ENCODE measurements at regions not wholly inside any gene's neighbourhood (a gene's known extent, or its start where the extent isn't known, plus 50 kb on each side); places are given as distances from the start of the nearest gene placed in this dataset.
A peak's percentile ranks its signal among the peaks of the same experiment; 100 is the strongest.

DNA sequence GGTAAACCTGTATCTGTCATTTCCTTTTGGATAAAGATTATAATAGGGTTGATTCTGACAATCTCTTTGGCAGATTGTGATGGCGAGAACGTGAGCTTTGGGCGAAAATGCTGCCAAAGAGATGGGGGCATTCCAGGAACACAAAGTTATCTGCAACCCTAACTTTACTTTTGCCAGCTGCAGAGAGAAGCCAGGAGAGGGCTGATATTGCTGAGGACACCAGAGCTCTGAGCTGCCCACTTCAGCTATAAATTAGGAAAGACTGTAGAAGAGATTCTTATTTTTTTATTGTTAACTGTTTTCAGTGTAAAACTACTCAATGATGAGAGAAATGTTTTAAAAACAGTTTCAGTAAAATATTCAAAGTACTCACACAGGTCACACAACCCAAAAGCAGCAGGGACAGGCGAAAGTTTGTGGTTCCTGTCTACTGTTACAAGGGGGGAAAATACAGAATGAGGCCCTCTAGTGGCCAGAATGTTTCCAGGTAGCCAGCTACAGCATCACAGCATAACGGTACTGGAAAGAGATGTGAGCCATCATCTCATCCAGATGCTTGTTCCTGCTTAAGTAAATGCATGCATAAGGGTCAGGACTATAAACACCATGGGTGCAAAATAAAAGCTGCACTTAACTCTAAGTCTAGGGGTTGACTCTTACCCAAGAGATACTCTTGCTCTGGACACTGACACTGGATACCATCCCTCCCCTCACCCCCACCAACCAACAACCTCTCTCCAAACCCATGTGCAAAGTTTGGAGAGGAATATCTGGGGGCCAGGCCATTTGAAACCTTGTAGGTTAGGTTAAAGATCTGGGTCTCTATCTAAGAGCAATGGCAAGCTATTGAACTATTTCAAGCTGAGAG is 498.4 kb downstream of the RMST start:
- TF ChIP-seq, protein P1, sequence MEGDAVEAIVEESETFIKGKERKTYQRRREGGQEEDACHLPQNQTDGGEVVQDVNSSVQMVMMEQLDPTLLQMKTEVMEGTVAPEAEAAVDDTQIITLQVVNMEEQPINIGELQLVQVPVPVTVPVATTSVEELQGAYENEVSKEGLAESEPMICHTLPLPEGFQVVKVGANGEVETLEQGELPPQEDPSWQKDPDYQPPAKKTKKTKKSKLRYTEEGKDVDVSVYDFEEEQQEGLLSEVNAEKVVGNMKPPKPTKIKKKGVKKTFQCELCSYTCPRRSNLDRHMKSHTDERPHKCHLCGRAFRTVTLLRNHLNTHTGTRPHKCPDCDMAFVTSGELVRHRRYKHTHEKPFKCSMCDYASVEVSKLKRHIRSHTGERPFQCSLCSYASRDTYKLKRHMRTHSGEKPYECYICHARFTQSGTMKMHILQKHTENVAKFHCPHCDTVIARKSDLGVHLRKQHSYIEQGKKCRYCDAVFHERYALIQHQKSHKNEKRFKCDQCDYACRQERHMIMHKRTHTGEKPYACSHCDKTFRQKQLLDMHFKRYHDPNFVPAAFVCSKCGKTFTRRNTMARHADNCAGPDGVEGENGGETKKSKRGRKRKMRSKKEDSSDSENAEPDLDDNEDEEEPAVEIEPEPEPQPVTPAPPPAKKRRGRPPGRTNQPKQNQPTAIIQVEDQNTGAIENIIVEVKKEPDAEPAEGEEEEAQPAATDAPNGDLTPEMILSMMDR (optimal IDR thresholded peaks at IDR 0.05 in 1 of 3, IDR thresholded peaks at IDR 0.05 in 1 of 3, conservative IDR thresholded peaks at IDR 0.05 in 1 of 3; ENCODE audit: extremely low read depth in 1 of 3, insufficient read depth in 2 of 3, low read length in 3 of 3), result peak; percentile 59 to 70 (median 64)
- no peak for TF ChIP-seq EZH2 (IDR thresholded peaks at IDR 0.05; ENCODE audit: low read length)

Measured in keratinocyte (primary cell).